Right ventricle myocardium superior (tissue), 1 donor: ENCODE measurements at regions not wholly inside any gene's neighbourhood (a gene's known extent, or its start where the extent isn't known, plus 50 kb on each side); places are given as distances from the start of the nearest gene placed in this dataset.

Experiments used
- ATAC-seq: fragments of 200-7000 bp; cut with Tn5 transposase; one replicate; pipeline ENCODE4 v1.9.1; 2020; ENCODE audit warnings: mild to moderate bottlenecking; ENCODE audit not compliant: poor library complexity
- DNase-seq: peaks from one replicate; pipeline ENCODE4 v3.0.0-alpha.2; 2020
- intact Hi-C: fragments of 100-400 bp; cut with DNase I; formaldehyde crosslinking; loops from one replicate; pipeline ENCODE4 v1.11.2; 2022
- donor health status: DM: no; HTN: yes; CAD: no; lungs with severe emphysema.

- peak; percentile 43 for ATAC-seq
- intact Hi-C loops = no loop called here
- DNase-seq = no peak
These were observed 102.7 kb upstream of the PLEKHA5 start for GRCh38 chr12:19026614-19027488.

GRCh38 chr12:19030180-19030579, 99.4 kb upstream of the PLEKHA5 start:
- ATAC-seq (peak; percentile 51), DNase-seq (no peak)
- intact Hi-C loops = no loop called here

- DNase-seq = no peak
- no peak for ATAC-seq
- intact Hi-C loops = no loop called here
These were observed 98.9 kb upstream of the PLEKHA5 start for GRCh38 chr12:19030603-19031002.

GRCh38 chr12:19031032-19031431, 98.5 kb upstream of the PLEKHA5 start:
- ATAC-seq = no peak
- intact Hi-C loops = no loop called here
- no peak for DNase-seq

- DNase-seq (no peak), ATAC-seq (no peak)
- intact Hi-C loops = no loop called here
These were observed 96.7 kb upstream of the PLEKHA5 start for GRCh38 chr12:19032826-19033225.

GRCh38 chr12:19033244-19033643, 96.3 kb upstream of the PLEKHA5 start:
- intact Hi-C loops = no loop called here
- ATAC-seq = no peak
- DNase-seq = no peak

- intact Hi-C loops = no loop called here
- ATAC-seq (no peak), DNase-seq (no peak)
These were observed 94.6 kb upstream of the PLEKHA5 start for GRCh38 chr12:19034937-19035336.

- ATAC-seq (peak; percentile 27), DNase-seq (no peak)
- intact Hi-C loops = no loop called here
These were observed 94.0 kb upstream of the PLEKHA5 start for GRCh38 chr12:19035536-19035935.

GRCh38 chr12:19036673-19037357, 92.7 kb upstream of the PLEKHA5 start:
- peak; percentile 74 for ATAC-seq
- DNase-seq = no peak
- intact Hi-C loops = no loop called here

- intact Hi-C loops = no loop called here
- ATAC-seq (peak; percentile 40), DNase-seq (no peak)
These were observed 91.3 kb upstream of the PLEKHA5 start for GRCh38 chr12:19038209-19038608.

GRCh38 chr12:19039515-19039914, 90.0 kb upstream of the PLEKHA5 start:
- peak; percentile 55 for ATAC-seq
- intact Hi-C loops = no loop called here
- no peak for DNase-seq

- intact Hi-C loops = no loop called here
- DNase-seq (no peak), ATAC-seq (no peak)
These were observed 87.3 kb upstream of the PLEKHA5 start for GRCh38 chr12:19042221-19042620.

GRCh38 chr12:19044430-19044829, 85.1 kb upstream of the PLEKHA5 start:
- DNase-seq = no peak
- ATAC-seq = no peak
- intact Hi-C loops = no loop called here

- no peak for ATAC-seq
- no peak for DNase-seq
- intact Hi-C loops = no loop called here
These were observed 84.6 kb upstream of the PLEKHA5 start for GRCh38 chr12:19044891-19045290.

GRCh38 chr12:19045426-19045825, 84.1 kb upstream of the PLEKHA5 start:
- intact Hi-C loops = no loop called here
- ATAC-seq (no peak), DNase-seq (no peak)

GRCh38 chr12:19048943-19049342, 80.6 kb upstream of the PLEKHA5 start:
- ATAC-seq = no peak
- DNase-seq = no peak

GRCh38 chr12:19052689-19053088, 76.8 kb upstream of the PLEKHA5 start:
- intact Hi-C loops = no loop called here

More at GRCh38 chr12:19048943-19049342, 80.6 kb upstream of the PLEKHA5 start:
- intact Hi-C loops = no loop called here

GRCh38 chr12:19053218-19053617, 76.3 kb upstream of the PLEKHA5 start:
- intact Hi-C loops = no loop called here
- ATAC-seq = no peak
- no peak for DNase-seq

More at GRCh38 chr12:19052689-19053088, 76.8 kb upstream of the PLEKHA5 start:
- DNase-seq (no peak), ATAC-seq (no peak)

GRCh38 chr12:19054035-19054434, 75.5 kb upstream of the PLEKHA5 start:
- intact Hi-C loops = no loop called here
- DNase-seq (no peak), ATAC-seq (no peak)

GRCh38 chr12:19055589-19055988, 73.9 kb upstream of the PLEKHA5 start:
- no peak for ATAC-seq
- DNase-seq = no peak
- intact Hi-C loops = no loop called here
